ENCODE measurements at regions not wholly inside any gene's neighbourhood (a gene's known extent, or its start where the extent isn't known, plus 50 kb on each side); places are given as distances from the start of the nearest gene placed in this dataset.

DNA sequence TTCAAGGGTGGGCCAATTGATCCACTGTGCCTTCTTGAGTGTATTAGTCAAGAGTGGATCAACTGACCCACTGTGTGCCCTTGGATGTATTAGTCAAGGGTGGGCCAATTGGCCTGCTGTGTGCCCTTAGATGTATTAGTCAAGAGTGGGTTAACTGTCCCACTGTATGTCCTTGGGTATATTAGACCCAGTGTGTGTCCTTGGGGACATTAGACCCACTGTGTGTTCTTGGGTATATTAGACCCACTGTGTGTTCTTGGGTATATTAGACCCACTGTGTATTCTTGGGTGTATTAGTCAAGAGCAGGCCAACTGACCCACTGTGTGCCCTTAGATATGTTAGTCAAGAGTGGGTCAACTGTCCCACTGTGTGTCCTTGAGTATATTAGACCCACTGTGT, 601.8 kb downstream of the TYW1 start:
- ATAC-seq (ENCODE audit: low read depth), result no peak
- H3K36me3 Mint-ChIP-seq, result no peaks in the 10 kb centered on the region
- no peak overlapping the region for H3K27ac Mint-ChIP-seq
- no peak overlapping the region for H3K4me3 Mint-ChIP-seq
- H3K9me3 Mint-ChIP-seq, result peaks cover 2% of the 10 kb centered on the region
- DNase-seq (ENCODE audit: low spot score in 2 of 2), result no peak
- no peaks in the 10 kb centered on the region for H3K27me3 Mint-ChIP-seq
- no peaks in the 10 kb centered on the region for H3K4me1 Mint-ChIP-seq

DNA sequence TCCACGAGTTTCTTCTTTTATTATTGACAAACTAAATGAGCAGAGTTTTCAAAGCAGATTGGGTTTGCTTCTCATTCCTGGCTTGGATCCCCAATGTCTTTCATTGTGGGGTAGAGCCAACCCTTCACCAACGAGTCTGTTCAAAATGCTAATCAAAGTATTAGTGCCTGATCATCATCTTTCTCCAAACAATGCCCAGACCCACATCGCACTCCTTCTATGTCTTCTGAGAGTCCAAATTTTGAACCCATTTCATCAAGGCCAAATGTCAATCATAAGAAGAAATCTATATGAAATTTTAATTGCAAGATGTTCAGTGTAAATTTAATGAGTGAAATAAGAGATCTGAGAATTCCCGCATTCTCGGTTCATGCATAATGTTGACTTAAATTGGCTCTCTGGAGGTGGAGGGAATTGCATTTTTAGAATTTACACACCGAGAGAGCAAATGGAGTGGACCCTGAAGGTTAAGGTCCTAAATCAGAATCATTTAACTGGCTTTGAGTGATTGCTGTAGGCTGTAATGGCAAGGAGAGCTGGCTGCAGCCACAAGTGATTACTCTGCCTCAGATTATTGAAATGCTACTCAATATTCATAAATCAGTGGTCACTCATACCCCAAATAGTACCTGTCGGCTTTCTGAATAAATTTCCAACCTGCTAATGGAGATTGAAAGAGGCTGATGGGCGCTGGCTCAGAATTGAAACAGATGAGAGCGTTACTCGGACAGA, 602.9 kb downstream of the TYW1 start:
- H3K36me3 Mint-ChIP-seq, result no peaks in the 10 kb centered on the region
- DNase-seq (ENCODE audit: low spot score in 2 of 2), result no peak
- no peak overlapping the region for H3K4me3 Mint-ChIP-seq
- H3K9me3 Mint-ChIP-seq, result peaks cover 2% of the 10 kb centered on the region
- no peaks in the 10 kb centered on the region for H3K27me3 Mint-ChIP-seq
- no peak for ATAC-seq (ENCODE audit: low read depth)
- H3K4me1 Mint-ChIP-seq, result no peaks in the 10 kb centered on the region
- no peak overlapping the region for H3K27ac Mint-ChIP-seq

DNA sequence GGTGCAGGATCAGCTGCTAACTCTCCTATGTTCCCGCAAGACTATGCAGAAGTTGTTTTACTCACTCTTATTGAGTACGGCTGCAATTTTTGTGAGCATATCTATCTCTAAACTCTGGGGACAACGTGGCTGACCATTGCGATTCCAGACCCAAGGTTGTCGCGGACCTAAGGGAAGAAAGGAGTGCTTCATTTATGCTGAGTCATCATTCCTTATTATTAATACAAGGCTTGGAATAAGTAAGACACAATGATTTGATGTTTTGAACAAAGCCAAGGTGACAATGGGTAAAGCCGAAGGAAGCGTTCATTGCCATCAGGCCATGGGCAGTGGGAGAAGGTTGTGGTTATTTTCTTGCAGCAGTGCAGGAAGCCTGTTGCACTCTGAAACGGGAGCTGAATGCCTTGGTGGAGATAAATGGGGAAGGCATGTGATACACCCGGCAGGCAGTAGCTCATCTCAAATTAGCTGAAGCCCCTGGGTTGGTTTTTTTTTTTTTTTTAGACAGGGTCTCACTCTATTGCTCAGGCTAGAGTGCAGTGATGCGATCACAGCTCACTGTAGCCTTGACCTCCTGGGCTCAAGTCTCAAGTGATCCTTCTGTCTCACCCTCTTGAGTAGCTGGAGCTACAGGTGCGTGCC, 605.7 kb downstream of the TYW1 start:
- H3K27ac Mint-ChIP-seq, result no peak overlapping the region
- peaks cover 8% of the 10 kb centered on the region for H3K9me3 Mint-ChIP-seq
- no peak for DNase-seq (ENCODE audit: low spot score in 2 of 2)
- ATAC-seq (ENCODE audit: low read depth), result no peak
- no peaks in the 10 kb centered on the region for H3K36me3 Mint-ChIP-seq
- H3K27me3 Mint-ChIP-seq, result no peaks in the 10 kb centered on the region
- no peak overlapping the region for H3K4me3 Mint-ChIP-seq
- H3K4me1 Mint-ChIP-seq, result no peaks in the 10 kb centered on the region

DNA sequence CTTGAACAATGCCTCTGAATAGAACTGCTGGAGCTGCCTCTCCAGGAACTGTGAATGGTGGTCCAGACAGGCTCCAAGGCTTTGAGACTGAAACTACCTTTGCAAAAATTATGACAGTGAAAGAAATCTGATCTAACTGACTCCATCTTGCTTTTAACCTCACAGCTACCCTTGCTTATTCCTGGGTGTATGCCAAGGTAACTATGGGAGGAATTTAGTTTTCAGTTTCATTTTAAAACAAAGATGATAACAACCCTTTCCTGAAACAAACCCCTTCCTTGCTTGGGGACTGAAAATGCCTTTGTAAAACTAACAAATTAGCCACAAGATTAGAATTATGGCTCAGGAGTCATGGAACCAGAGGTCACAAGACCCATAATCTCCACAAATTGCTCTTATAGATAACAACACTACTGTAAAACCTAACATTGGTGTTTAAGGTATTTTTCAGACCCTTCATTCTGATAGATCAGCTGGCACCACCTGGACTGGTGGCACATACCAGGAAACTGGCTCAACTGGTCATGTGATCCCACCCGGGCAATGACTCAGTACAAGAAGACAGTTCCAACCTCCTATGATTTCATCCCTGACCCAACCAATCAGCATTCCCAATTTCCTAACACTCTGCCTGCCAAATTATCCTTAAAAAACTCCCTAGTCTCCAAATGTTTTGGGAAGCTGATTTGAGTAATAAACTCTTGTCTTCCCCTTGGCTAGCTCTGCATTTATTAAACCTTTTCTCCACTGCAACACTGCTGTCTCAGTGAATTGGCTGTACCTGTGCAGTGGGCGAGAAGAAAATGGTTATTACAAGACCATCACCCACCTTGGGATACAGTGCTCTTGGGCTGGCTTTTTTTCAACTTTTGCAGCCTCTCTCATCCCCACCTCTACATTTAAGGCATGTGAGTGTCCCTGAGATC, 608.1 kb downstream of the TYW1 start:
- Mint-ChIP-seq H3K9me3 (peaks cover 8% of the 10 kb centered on the region), H3K27me3 (no peaks in the 10 kb centered on the region), H3K27ac (no peak overlapping the region), H3K4me3 (no peak overlapping the region), H3K4me1 (no peaks in the 10 kb centered on the region), H3K36me3 (no peaks in the 10 kb centered on the region)
- DNase-seq (ENCODE audit: low spot score in 2 of 2), result no peak
- ATAC-seq (ENCODE audit: low read depth), result no peak

DNA sequence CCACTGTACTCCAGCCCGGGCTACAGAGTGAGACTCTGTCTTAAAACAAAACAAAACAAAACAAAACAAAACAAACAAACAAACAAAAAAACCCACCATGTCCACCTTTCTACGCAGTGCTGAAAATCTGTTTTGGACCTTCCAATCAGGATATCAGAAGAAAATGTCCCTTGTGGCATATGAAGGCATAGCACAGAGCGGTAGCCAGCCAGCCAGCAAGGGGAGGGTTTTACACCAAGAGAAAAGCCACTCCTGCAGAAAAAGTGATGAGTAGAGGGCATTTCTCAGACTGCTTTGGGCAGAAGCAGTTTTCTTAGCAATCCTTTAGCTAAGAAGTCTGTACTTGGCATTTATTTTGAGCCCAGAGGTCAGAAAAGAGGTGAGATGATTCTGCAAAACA, 612.2 kb downstream of the TYW1 start:
- H3K9me3 Mint-ChIP-seq, result peaks cover 8% of the 10 kb centered on the region
- H3K27me3 Mint-ChIP-seq, result no peaks in the 10 kb centered on the region
- ATAC-seq (ENCODE audit: low read depth) (no peak), DNase-seq (ENCODE audit: low spot score in 2 of 2) (no peak)
- no peaks in the 10 kb centered on the region for H3K4me1 Mint-ChIP-seq
- H3K27ac Mint-ChIP-seq, result no peak overlapping the region
- H3K4me3 Mint-ChIP-seq, result no peak overlapping the region
- no peaks in the 10 kb centered on the region for H3K36me3 Mint-ChIP-seq

DNA sequence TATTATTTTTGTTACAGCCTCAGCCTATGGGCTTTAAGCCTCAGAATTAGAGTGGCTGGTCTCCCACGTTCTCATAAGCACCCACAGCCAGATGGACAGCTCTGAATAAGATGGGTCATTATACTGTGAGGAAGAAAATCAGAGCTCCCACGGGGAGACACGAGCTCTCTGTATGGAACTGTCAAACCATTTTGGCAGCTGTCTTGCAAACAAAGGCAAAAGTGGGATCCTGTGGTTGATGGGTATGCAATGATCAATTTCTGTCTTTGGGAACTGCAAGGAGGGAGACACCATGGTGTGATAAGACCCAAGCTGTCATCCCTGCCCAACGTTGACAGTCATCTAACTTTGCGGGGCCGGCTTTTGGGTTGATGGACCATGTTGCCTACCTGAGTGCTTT, 614.3 kb downstream of the TYW1 start:
- H3K36me3 Mint-ChIP-seq, result no peaks in the 10 kb centered on the region
- peaks cover 3% of the 10 kb centered on the region for H3K9me3 Mint-ChIP-seq
- no peak overlapping the region for H3K27ac Mint-ChIP-seq
- no peak overlapping the region for H3K4me3 Mint-ChIP-seq
- H3K27me3 Mint-ChIP-seq, result no peaks in the 10 kb centered on the region
- H3K4me1 Mint-ChIP-seq, result no peaks in the 10 kb centered on the region
- no peak for DNase-seq (ENCODE audit: low spot score in 2 of 2)
- no peak for ATAC-seq (ENCODE audit: low read depth)

DNA sequence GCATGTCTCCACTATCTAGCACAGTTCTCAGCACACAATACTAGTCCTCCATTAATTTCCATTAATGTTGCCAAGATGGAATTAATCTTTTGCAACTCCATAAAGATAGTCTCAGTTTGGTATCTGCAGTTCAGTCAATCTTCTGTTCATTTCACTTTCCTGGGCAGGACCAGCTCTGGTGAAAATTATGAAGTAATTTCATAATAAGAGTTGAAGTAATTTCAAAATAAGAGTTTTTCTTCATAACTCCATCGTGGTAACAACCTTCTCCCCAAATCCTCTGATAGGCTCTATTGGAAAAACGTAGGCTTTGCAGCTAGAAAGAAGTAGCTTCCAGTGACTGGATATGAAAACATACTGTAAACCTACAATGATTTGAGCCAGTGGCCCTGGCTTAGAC, 618.2 kb downstream of the TYW1 start:
- DNase-seq (ENCODE audit: low spot score in 2 of 2) (no peak), ATAC-seq (ENCODE audit: low read depth) (no peak)
- H3K36me3 Mint-ChIP-seq, result no peaks in the 10 kb centered on the region
- peaks cover 4% of the 10 kb centered on the region for H3K9me3 Mint-ChIP-seq
- H3K4me1 Mint-ChIP-seq, result no peaks in the 10 kb centered on the region
- H3K27me3 Mint-ChIP-seq, result no peaks in the 10 kb centered on the region
- no peak overlapping the region for H3K4me3 Mint-ChIP-seq
- no peak overlapping the region for H3K27ac Mint-ChIP-seq

DNA sequence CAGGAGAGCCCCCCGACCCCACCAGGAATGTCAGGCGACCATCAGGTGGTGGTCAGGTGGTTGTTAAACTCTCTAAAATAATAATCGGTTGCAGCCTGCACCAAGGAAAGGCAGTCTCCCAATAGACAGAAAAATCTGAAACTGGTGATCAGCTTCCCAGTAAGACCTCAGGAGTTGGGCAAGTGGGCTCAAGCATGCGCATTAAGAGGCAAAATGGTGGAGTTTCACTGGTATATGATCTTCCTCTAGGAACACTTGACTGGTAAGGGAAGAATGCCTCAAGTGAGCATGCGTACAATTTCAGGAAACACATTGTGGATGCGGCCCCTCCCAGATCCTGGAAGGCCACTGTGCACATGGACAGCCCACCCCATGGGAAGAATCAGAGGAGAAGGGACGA, 619.9 kb downstream of the TYW1 start:
- Mint-ChIP-seq H3K9me3 (peaks cover 4% of the 10 kb centered on the region), H3K4me1 (no peaks in the 10 kb centered on the region), H3K4me3 (no peak overlapping the region), H3K27ac (no peak overlapping the region), H3K36me3 (no peaks in the 10 kb centered on the region), H3K27me3 (peaks cover 4% of the 10 kb centered on the region)
- DNase-seq (ENCODE audit: low spot score in 2 of 2) (no peak), ATAC-seq (ENCODE audit: low read depth) (no peak)

DNA sequence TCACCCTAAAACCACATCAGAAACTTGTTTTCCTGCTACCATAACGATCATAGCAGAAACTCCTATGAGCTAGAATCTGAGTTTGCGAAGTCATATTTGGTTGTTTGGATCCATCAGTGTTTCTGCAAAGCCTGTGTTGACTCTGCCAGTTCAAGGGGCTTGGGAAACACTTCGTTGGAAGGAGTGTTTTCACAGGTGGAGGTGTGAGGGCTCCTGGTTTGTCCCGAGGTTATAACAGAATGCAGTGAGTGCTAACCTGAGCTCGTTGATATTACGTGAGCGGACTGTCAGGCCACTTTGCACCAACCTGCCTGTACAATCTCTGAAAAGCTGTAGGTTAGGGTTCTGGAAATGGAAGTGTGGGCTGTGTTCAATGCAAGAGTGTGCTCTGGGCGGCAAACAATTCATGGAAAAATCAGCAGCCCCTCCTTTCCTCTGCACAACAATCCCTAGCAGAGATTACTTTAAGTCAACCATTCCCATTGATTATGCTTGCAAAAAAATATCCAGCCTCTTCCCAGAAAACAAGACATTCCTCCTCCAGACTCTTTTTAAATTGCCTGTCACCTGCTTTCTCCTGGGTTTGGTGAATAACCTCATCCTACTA, 622.0 kb downstream of the TYW1 start:
- Mint-ChIP-seq H3K27ac (no peak overlapping the region), H3K4me1 (no peaks in the 10 kb centered on the region), H3K36me3 (no peaks in the 10 kb centered on the region), H3K9me3 (peaks cover 2% of the 10 kb centered on the region), H3K4me3 (no peak overlapping the region), H3K27me3 (peaks cover 6% of the 10 kb centered on the region)
- no peak for ATAC-seq (ENCODE audit: low read depth)
- DNase-seq (ENCODE audit: low spot score in 2 of 2), result no peak

DNA sequence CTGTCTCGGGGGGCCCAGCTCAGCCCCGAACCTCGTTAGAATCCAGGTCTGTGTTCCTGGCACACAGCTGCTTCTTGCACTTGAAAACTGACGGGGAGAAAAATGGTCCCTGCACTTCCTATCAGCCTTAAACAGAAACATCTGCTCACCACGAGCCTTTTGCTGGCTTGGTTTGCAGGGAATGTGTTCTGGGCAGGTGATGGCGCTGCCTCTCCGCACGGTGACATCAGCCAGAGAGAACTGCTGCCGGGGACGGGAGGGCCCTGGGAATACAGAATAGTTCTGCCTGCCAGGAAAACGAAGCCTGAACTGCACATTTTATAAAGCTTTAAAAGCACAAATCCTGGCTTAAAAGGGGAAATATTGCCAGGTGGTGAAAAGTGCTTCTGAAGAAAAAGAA, 622.5 kb downstream of the TYW1 start:
- ATAC-seq (ENCODE audit: low read depth) (no peak), DNase-seq (ENCODE audit: low spot score in 2 of 2) (no peak)

DNA sequence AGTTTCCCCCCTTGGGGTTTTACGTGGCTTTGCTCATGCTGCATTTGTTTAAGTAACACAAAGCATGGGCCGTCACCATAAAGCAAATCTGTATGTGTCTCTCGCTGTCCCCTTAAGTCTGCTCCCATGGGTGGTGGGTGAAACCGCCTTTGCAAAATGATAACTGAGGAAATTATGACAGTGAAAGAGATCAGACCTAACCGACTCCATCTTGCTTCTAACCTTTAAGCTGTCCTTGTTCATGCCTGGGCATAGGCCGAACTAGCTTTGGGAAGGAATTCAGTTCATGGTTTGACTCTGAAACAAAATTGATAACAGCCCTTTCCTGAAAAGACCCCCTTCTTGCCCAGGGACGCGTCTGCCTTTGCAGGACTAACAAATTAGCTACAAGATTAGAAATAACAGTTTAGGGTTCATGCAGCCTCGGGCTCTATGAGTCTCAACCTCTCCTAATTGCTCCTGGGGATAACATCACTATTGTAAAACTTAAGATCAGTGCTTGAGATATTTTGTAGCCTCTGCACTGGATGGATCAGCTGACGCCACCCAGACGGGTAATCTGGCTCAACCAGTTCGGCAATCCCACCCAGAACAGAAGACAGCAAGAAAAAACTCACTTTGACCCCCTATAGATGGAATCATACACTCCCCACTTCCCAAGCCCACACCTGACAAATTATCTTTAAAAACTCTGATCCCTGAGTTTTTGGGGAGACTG, 623.7 kb downstream of the TYW1 start:
- ATAC-seq (ENCODE audit: low read depth), result no peak
- H3K9me3 Mint-ChIP-seq, result peaks cover 2% of the 10 kb centered on the region
- H3K4me3 Mint-ChIP-seq, result no peak overlapping the region
- DNase-seq (ENCODE audit: low spot score in 2 of 2), result no peak
- peaks cover 10% of the 10 kb centered on the region for H3K27me3 Mint-ChIP-seq
- no peaks in the 10 kb centered on the region for H3K36me3 Mint-ChIP-seq
- H3K4me1 Mint-ChIP-seq, result peaks cover under 1% of the 10 kb centered on the region
- H3K27ac Mint-ChIP-seq, result no peak overlapping the region

More for the DNA sequence above, 622.5 kb downstream of the TYW1 start:
- Mint-ChIP-seq H3K27ac (no peak overlapping the region), H3K4me3 (no peak overlapping the region), H3K27me3 (peaks cover 6% of the 10 kb centered on the region), H3K9me3 (peaks cover 2% of the 10 kb centered on the region), H3K4me1 (no peaks in the 10 kb centered on the region), H3K36me3 (no peaks in the 10 kb centered on the region)

DNA sequence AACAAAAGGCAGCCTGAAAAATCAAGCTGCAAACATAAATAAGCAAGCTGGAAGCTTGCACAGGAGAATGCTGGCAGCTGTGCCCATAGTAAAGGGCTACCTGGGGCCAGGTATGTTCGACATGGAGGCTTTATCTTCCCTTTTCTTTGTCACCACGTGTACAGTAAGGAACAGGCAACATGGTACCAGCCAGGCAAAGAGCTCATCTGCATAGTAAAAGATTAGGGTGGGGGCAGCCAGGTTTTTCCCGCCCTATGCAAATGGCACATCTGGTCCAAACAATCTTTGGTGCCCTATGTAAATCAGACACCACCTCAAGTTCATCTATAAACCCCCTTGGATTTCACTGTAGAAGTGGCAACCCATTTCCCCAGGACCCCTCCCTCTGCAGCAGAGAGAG, 625.1 kb downstream of the TYW1 start:
- Mint-ChIP-seq H3K27me3 (peaks cover 10% of the 10 kb centered on the region), H3K4me1 (peaks cover 2% of the 10 kb centered on the region), H3K27ac (no peak overlapping the region), H3K36me3 (no peaks in the 10 kb centered on the region), H3K9me3 (no peaks in the 10 kb centered on the region), H3K4me3 (no peak overlapping the region)
- ATAC-seq (ENCODE audit: low read depth) (no peak), DNase-seq (ENCODE audit: low spot score in 2 of 2) (no peak)

DNA sequence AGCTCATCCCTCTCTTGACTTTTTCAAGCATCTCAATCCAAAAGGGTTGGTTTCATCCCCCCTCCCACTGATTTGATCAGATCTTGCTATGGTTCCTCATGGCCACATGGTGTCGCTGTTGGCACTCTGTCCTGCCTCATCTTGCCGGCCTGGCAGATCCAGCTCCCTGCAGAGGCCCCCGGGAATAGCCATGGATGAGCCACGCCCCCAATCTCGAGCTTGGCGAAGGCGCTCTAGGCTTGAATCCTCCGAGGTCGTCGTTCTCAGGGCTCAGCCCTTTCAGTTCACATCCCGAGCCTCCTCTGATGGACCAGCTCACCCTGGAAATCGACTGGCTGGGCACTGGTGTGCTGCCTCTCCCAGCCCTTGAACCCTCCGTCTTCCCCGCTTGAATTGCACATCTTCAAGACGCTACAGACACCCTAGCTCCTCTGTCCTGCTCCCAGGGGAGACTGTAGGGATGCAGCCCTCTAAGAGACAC, 628.7 kb downstream of the TYW1 start:
- Mint-ChIP-seq H3K4me1 (peaks cover 2% of the 10 kb centered on the region), H3K27me3 (peaks cover 5% of the 10 kb centered on the region), H3K36me3 (no peaks in the 10 kb centered on the region), H3K4me3 (no peak overlapping the region), H3K9me3 (no peaks in the 10 kb centered on the region), H3K27ac (no peak overlapping the region)
- DNase-seq (ENCODE audit: low spot score in 2 of 2) (peak; percentile 12 to 20), ATAC-seq (ENCODE audit: low read depth) (no peak)

Measured in memory B cell (primary cell).